ENCODE measurements at regions not wholly inside any gene's neighbourhood (a gene's known extent, or its start where the extent isn't known, plus 50 kb on each side); places are given as distances from the start of the nearest gene placed in this dataset.

DNA sequence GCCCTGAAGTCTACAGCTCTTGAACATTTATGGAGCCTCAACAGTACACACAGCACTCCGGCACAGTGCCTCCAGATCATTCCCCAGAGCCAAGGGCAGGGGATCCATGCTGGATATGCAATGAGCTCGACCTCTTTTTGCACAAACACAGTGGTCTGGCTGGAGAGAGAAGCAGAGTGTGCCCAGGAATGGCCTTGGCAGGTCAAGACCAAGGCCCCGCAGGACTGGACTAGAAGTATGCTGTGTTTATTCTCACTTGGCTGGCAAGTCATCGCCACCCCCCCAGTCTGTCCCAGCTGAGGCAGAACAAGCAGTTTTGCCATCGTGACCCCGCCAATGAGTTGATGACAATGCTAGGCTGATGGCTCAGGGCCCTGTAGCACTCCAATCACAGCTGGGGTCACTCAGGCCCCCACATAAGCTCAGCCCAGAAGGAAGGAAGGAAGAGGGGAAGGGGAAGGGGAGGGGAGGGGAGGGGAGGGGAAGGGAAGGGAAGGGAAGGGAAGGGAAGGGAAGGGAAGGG lies 212.1 kb downstream of the TTC32 start:
- DNase-seq: no peak

DNA sequence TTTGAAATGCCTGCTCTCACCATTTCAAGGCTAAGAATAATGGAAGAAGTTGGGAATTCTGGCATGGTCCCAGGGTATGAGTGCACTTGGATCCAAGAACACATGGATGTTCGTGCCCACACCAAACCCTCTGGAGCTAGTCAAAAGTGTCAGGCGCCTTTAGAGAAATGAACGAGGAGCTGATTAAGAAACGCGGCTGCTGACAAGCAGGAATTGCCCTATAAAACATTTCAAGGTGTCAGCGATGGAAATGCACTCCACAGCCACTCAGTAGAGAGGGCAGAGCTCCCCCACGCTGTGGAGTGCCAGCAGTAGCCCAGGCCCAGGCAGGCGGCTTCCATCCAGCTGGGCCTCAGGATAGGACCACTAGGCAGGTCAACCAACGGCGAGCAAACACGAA lies 213.7 kb downstream of the TTC32 start:
- intact Hi-C loops (cut with micrococcal nuclease): no loop called here
- H3F3A ChIP-seq (ENCODE audit: low read length, unreplicated experiment): no peaks in the 10 kb centered on the region
- TF ChIP-seq EZH2phosphoT487 (IDR thresholded peaks at IDR 0.05; ENCODE audit: borderline replicate concordance, low read length) (no peak), EZH2 (IDR thresholded peaks at IDR 0.05; ENCODE audit: low read length, unreplicated experiment) (no peak)
- TF ChIP-seq, protein P1, sequence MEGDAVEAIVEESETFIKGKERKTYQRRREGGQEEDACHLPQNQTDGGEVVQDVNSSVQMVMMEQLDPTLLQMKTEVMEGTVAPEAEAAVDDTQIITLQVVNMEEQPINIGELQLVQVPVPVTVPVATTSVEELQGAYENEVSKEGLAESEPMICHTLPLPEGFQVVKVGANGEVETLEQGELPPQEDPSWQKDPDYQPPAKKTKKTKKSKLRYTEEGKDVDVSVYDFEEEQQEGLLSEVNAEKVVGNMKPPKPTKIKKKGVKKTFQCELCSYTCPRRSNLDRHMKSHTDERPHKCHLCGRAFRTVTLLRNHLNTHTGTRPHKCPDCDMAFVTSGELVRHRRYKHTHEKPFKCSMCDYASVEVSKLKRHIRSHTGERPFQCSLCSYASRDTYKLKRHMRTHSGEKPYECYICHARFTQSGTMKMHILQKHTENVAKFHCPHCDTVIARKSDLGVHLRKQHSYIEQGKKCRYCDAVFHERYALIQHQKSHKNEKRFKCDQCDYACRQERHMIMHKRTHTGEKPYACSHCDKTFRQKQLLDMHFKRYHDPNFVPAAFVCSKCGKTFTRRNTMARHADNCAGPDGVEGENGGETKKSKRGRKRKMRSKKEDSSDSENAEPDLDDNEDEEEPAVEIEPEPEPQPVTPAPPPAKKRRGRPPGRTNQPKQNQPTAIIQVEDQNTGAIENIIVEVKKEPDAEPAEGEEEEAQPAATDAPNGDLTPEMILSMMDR (conservative IDR thresholded peaks at IDR 0.05; ENCODE audit: low read depth, low read length): no peak
- H3K27ac ChIP-seq (ENCODE audit: low read length): no peak overlapping the region
- no peak overlapping the region for H3K4me2 ChIP-seq (ENCODE audit: low read length)
- no peaks in the 10 kb centered on the region for H3K36me3 ChIP-seq (ENCODE audit: low read depth, low read length)
- H3K9me3 ChIP-seq (ENCODE audit: low read length): no peaks in the 10 kb centered on the region
- H3K27me3 ChIP-seq (ENCODE audit: low read length): no peaks in the 10 kb centered on the region
- DNase-seq: no peak
- no peak overlapping the region for H3K9ac ChIP-seq (ENCODE audit: low read length)
- H2AFZ ChIP-seq (ENCODE audit: low read length): no peak overlapping the region
- ATAC-seq: no peak
- no peaks in the 10 kb centered on the region for H3K79me2 ChIP-seq (ENCODE audit: low read length)
- H3K4me1 ChIP-seq (ENCODE audit: insufficient read depth, low read length): peaks cover 5% of the 10 kb centered on the region
- ChIA-PET POLR2A (ENCODE audit: unreplicated experiment) (no interaction called here), CTCF (no interaction called here)
- no peak overlapping the region for H3K4me3 ChIP-seq (ENCODE audit: low read length)
- no peaks in the 10 kb centered on the region for H3K9me2 ChIP-seq (replicated peaks; ENCODE audit: low read length)
- no TSS peak for BruUV-seq (replicated peaks)
- H4K20me1 ChIP-seq (ENCODE audit: low read length): no peaks in the 10 kb centered on the region

More for the DNA sequence above, 212.1 kb downstream of the TTC32 start:
- Histone ChIP-seq H3K9me3 (ENCODE audit: low read length) (no peaks in the 10 kb centered on the region), H4K20me1 (ENCODE audit: low read length) (no peaks in the 10 kb centered on the region), H3K9me2 (replicated peaks; ENCODE audit: low read length) (no peaks in the 10 kb centered on the region), H3K9ac (ENCODE audit: low read length) (no peak overlapping the region), H3K79me2 (ENCODE audit: low read length) (no peaks in the 10 kb centered on the region), H3F3A (ENCODE audit: low read length, unreplicated experiment) (no peaks in the 10 kb centered on the region), H3K27ac (ENCODE audit: low read length) (no peak overlapping the region), H3K4me2 (ENCODE audit: low read length) (no peak overlapping the region), H3K27me3 (ENCODE audit: low read length) (no peaks in the 10 kb centered on the region), H3K4me3 (ENCODE audit: low read length) (no peak overlapping the region), H3K4me1 (ENCODE audit: insufficient read depth, low read length) (0 out of 2 replicates have a peak, but pooled peaks cover 2% of the 10 kb centered on the region), H2AFZ (ENCODE audit: low read length) (no peak overlapping the region), H3K36me3 (ENCODE audit: low read depth, low read length) (no peaks in the 10 kb centered on the region)
- intact Hi-C loops (cut with micrococcal nuclease): no loop called here
- ChIA-PET CTCF (no interaction called here), POLR2A (ENCODE audit: unreplicated experiment) (no interaction called here)
- BruUV-seq (replicated peaks): no TSS peak
- TF ChIP-seq EZH2 (IDR thresholded peaks at IDR 0.05; ENCODE audit: low read length, unreplicated experiment) (no peak), EZH2phosphoT487 (IDR thresholded peaks at IDR 0.05; ENCODE audit: borderline replicate concordance, low read length) (no peak)
- TF ChIP-seq, protein P1 (conservative IDR thresholded peaks at IDR 0.05; ENCODE audit: low read depth, low read length): no peak
- ATAC-seq: no peak

DNA sequence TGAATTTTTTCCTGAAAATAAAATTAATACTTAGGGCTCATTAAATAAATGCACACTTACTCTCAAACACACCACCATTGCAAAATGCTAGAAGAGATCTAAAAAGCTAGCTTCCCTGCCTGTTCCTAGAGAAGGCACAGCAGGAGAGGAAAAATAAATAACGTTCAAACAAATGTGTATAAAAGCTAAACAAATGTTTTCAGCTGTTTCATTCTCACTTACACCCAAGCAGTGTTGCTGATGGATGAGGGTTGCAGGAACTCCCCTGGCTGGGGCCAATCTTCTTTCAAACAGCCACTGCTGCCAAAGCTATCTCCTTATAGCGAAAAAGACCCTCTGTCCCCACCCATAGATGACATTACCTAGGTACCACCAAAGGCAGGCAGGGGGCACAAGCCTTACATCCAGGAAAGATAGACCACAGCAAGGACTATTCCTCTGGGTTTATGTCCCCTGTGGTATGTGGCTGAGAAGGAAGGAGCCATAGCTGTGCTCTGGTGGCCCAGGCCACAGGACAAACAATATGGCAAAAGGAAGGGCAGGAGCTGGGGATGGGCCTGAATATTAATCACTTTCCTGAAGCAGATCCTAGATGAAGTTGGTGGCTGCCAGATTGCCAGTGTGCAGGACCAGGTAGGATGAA lies 214.6 kb downstream of the TTC32 start:
- DNase-seq (peak; percentile 14), ATAC-seq (no peak)
- no peaks in the 10 kb centered on the region for H3K9me2 ChIP-seq (replicated peaks; ENCODE audit: low read length)
- ChIA-PET CTCF (no interaction called here), POLR2A (ENCODE audit: unreplicated experiment) (no interaction called here)
- no peak overlapping the region for H3K4me2 ChIP-seq (ENCODE audit: low read length)
- H3F3A ChIP-seq (ENCODE audit: low read length, unreplicated experiment): no peaks in the 10 kb centered on the region
- H3K4me3 ChIP-seq (ENCODE audit: low read length): no peak overlapping the region
- no peak overlapping the region for H2AFZ ChIP-seq (ENCODE audit: low read length)
- no peaks in the 10 kb centered on the region for H4K20me1 ChIP-seq (ENCODE audit: low read length)
- no peaks in the 10 kb centered on the region for H3K79me2 ChIP-seq (ENCODE audit: low read length)
- no peak overlapping the region for H3K9ac ChIP-seq (ENCODE audit: low read length)
- H3K36me3 ChIP-seq (ENCODE audit: low read depth, low read length): no peaks in the 10 kb centered on the region
- peaks cover 14% of the 10 kb centered on the region for H3K4me1 ChIP-seq (ENCODE audit: insufficient read depth, low read length)
- no peaks in the 10 kb centered on the region for H3K9me3 ChIP-seq (ENCODE audit: low read length)
- BruUV-seq (replicated peaks): no TSS peak
- TF ChIP-seq, protein P1 (conservative IDR thresholded peaks at IDR 0.05; ENCODE audit: low read depth, low read length): peak; percentile 53; the same call in 1 of the 2 replicates
- no peak for TF ChIP-seq EZH2 (IDR thresholded peaks at IDR 0.05; ENCODE audit: low read length, unreplicated experiment)
- intact Hi-C loops (cut with micrococcal nuclease): no loop called here
- H3K27ac ChIP-seq (ENCODE audit: low read length): no peak overlapping the region
- H3K27me3 ChIP-seq (ENCODE audit: low read length): no peaks in the 10 kb centered on the region

Data from PC-3 (cell line).